OCI-LY1 (cell line): ENCODE measurements at regions not wholly inside any gene's neighbourhood (a gene's known extent, or its start where the extent isn't known, plus 50 kb on each side); places are given as distances from the start of the nearest gene placed in this dataset.
"Not testable (repeated sequence)": the region's sequence is repeated elsewhere in the genome, so short reads cannot be mapped to it uniquely, and the experiment has no call there.

ENCODE experiments used
- EZH2 ChIP-seq: fragments of 200-600 bp; sonication (generic), shearing (Covaris generic); IDR thresholded peaks from 2 replicates; pipeline ENCODE4 v1.8.0; 2017; ENCODE audit warnings: borderline replicate concordance, mixed run types, mild to moderate bottlenecking, antibody characterized with exemption, low read length, moderate library complexity, mixed read lengths
- TF ChIP-seq, protein P1 (sequence below): fragments of 200-600 bp; sonication (generic), shearing (Covaris generic); IDR thresholded peaks from 2 replicates; pipeline ENCODE4 v1.5.1; 2017; ENCODE audit warnings: mild to moderate bottlenecking, antibody characterized with exemption, low read length, moderate library complexity, mixed read lengths

- TF ChIP-seq, protein P1, sequence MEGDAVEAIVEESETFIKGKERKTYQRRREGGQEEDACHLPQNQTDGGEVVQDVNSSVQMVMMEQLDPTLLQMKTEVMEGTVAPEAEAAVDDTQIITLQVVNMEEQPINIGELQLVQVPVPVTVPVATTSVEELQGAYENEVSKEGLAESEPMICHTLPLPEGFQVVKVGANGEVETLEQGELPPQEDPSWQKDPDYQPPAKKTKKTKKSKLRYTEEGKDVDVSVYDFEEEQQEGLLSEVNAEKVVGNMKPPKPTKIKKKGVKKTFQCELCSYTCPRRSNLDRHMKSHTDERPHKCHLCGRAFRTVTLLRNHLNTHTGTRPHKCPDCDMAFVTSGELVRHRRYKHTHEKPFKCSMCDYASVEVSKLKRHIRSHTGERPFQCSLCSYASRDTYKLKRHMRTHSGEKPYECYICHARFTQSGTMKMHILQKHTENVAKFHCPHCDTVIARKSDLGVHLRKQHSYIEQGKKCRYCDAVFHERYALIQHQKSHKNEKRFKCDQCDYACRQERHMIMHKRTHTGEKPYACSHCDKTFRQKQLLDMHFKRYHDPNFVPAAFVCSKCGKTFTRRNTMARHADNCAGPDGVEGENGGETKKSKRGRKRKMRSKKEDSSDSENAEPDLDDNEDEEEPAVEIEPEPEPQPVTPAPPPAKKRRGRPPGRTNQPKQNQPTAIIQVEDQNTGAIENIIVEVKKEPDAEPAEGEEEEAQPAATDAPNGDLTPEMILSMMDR, result not testable (repeated sequence)
- not testable (repeated sequence) for TF ChIP-seq EZH2
Observed at GRCh38 chr6:43925636-43926139, 155.7 kb downstream of the VEGFA start.
